HG02588 (cell line): ENCODE measurements at regions not wholly inside any gene's neighbourhood (a gene's known extent, or its start where the extent isn't known, plus 50 kb on each side); places are given as distances from the start of the nearest gene placed in this dataset.

ENCODE experiments used
- ATAC-seq: cut with Tn5 transposase; IDR thresholded peaks from one replicate; pipeline ENCODE4 v1.9.1; 2021; ENCODE audit warnings: mild to moderate bottlenecking, moderate library complexity; ENCODE audit not compliant: unreplicated experiment

DNA sequence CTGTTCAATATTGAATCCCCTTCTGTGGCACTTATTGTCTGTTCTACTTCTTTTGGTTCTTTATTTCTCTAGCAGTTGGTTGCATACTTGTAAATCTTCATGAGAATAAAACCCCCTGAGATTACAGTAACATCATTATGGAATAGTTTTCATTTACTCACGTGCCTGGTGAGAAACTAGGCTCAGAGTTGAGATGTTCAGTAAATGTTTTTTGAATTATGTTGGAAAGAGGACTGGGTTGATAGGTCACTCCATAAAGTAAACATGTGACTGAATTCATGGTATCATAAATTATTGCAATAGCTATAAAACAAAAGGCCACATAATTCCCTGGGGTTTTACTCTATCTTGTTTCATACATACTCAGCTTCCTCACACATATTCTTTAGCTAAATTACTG is 174.2 kb upstream of the C9orf72 start:
- no peak for ATAC-seq

DNA sequence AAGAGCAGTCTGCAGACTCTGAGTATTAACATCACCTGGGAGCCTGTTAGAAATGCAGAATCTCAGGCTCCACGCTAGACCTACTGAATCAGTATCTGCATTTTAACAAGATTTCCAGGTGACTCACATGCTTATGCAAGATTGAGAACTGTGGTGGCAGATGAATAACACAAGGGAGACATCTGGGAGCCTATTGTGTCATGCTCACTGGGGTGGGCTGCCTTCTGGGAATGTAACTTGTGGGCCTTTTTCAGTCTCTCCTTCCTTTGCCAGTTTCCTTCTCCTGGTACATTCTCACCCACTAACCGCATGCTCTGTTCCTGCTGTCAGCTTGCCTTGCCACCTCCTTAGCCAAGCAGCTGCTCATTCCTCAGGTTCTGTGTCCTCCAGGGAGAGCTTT is 176.6 kb upstream of the C9orf72 start:
- ATAC-seq, result no peak

DNA sequence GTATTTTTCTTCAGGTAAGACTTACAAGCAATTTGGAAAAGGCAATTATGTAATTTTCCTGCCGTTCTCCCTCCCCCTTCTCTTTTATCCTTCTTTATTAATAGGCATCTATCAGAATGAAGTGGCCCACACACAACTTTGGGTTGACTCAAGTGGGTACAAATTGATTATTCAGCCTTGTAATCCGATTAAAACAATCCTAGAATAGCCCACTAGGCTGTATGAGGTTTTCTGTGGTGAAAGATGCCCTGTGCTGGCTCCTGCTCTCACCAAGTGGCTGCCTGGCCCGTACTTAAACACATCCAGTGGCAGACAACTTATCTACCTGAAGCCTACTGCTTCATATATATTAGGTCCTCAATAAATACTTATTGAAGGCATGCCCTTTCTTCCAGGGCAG is 177.3 kb upstream of the C9orf72 start:
- ATAC-seq, result no peak

DNA sequence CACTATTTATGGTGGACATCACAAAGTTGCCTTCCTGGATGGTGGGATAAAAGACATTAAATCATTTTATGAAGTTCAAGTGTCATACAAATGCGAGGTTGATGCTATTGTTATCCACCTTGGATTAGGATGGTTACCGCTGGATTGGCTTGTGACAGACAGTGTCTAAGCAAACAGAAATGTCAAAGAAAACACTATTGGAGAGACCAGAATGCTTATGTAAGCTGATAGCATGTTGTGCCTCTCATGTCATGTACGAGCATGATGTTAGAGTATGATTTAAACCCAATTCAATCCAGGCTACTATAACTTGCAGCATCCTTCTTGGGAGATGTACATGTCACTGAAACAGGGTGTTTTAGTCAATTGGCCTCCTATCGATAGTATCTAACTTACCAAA is 178.8 kb upstream of the C9orf72 start:
- no peak for ATAC-seq

DNA sequence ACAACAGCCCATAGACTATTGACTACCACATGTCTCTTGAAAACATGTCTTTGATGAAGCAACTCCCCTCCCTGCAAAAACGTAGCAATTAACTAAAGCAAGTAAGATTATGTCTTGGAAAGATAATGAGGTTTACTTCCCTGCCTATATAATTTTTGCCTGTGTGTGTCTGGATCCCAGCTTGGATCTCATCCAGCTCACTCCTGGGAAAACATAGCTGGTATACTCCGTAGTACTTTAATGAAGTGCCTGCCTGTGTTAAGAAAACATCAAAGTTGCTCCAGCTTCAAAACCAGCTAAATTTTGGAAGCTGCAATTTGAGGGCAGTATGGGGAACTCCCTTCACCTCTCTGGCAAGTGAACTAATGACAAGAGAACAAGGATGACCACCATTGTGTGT is 182.6 kb upstream of the C9orf72 start:
- ATAC-seq, result no peak

DNA sequence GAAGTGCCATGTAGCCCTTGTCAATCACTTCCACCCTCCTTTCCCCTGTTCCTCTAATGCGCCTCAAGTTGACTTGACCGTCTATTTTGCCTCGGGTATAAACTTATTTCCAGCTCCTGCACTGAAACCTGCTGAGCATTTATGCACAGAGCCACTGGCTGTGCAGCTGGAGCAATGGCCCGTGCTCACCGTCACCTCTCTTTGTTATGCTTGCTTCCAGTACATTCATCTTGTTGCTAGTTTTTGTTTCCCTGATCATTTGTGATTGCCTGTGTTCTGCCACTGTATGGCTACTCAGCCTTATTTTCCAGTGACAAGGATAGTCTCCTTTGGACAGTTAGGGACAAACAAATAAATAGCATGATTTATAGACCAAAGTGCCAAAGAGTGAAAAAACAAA is 183.1 kb upstream of the C9orf72 start:
- ATAC-seq, result no peak

DNA sequence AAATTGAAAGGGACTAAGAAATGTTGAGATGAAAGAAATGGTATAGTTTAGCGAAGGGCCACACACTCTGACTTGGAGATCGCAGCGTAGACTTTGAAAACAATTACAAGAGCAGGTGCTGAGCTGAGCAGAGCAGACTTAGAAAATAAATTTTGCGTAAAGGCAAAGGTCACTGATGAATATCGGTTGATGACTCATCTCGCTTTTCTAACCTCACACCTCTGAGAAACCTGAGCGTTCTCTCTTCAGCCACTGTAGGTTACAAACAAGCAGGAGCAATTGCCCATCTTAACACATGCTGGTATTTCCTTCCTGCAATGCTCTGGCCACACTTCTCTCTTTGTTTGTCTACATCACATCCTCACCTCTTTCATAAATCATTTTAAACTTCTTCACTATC is 190.6 kb upstream of the C9orf72 start:
- no peak for ATAC-seq

DNA sequence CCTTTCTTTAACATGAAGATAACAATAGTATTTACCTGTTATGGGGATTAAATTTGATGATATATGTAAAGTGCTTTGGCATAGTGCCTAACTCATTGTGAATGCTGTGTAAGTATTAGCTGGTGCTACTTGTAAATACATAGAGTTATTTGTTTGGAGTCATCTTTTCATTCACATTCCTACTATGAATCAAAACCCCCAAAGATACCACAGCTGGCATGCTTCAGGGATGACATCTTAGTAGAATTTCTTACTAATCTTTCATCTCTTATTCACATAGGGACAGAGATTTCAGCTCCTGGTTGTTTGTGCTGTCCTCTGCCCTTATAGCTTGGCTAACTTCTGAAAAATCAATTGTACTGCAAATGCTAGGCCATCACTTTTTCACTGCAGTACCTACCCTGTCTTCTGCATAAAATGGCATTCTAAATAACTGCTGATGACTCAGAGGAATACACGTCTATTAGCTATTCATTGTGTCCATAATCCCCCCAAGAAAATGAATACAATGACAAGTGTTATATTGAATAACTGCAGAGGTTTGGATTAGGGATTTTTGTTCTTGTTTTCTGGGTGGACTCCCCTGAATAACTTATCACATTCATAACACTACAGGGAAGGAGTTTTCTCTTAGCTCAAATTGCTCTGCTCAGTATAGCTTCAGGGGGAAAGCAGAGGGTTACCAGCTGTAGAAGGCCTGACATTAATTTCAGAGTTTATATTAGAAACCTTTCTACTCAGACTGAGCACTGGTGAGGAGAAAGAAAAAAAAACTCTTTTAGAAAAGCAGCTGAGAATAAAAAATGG is 192.2 kb upstream of the C9orf72 start:
- ATAC-seq, result no peak

DNA sequence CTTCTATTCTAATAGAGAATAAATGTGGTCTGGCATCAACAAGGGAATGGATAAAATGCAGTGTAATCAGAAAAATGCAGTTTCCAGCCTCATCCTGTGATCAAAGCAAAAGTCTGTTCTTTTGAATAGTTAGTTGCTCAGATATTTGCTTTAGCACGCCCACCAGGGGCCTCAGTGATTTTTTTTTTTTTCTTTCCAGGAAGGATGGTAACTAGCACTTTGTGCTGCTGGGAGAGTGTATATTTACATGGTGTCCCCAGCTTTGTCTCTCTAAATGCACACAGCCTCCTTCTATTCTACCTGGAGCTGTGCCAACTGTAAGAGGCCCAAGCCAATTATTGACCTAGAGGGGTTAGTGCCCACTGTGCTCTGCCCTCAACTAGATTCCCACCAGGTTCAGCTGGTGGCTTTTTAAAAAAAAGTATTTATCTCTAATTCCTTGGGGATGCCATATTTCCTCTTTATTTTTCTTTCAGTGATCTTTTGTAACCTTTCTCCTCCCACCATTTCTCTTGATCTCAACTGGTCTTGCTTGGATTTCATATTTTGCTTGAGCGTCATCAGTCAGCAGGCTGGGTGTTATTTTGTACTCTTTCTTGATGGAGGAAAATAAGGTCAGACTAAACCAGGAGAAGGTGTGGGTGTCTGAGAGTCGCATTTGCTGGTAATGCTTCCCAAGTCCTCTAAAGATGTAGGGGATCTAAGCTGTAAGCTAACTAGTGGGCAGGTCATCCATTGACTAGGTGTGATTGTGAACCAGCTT is 193.0 kb upstream of the C9orf72 start:
- no peak for ATAC-seq

DNA sequence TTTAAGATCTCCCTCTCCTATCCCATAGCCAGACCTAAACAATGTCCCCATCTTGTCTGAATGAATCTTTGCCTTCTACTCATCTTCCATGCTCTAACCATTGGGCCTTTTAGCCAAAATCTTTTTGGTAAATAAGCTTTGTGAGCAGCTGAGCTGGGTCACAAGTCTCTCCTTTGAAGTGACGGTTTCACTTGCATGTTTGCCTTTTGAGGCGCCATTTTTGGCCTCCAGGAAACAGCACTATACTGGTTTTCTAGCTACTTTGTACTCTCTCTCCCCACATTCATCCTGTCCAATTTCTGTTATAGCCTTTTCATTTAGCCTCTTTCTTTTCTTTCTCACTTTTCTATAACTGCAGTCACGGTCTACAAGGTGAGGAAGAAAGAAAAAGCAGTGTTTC is 195.5 kb upstream of the C9orf72 start:
- no peak for ATAC-seq

DNA sequence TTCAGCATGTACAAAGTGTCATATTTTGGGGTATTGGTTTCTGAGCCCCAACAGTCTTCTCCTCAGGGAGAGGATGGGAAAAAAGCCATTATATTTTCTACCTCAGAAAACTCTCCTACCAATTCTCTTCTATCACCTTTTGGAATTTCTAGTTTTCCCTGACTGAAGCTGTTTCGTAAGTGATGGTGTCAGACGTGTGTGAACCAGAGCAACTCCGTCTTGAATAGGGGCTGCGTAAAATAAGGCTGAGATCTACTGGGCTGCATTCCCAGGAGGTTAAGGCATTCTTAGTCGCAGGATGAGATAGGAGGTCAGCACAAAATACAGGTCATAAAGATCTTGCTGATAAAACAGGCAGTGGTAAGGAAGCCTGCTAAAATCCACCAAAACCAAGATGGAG is 197.3 kb upstream of the C9orf72 start:
- no peak for ATAC-seq

DNA sequence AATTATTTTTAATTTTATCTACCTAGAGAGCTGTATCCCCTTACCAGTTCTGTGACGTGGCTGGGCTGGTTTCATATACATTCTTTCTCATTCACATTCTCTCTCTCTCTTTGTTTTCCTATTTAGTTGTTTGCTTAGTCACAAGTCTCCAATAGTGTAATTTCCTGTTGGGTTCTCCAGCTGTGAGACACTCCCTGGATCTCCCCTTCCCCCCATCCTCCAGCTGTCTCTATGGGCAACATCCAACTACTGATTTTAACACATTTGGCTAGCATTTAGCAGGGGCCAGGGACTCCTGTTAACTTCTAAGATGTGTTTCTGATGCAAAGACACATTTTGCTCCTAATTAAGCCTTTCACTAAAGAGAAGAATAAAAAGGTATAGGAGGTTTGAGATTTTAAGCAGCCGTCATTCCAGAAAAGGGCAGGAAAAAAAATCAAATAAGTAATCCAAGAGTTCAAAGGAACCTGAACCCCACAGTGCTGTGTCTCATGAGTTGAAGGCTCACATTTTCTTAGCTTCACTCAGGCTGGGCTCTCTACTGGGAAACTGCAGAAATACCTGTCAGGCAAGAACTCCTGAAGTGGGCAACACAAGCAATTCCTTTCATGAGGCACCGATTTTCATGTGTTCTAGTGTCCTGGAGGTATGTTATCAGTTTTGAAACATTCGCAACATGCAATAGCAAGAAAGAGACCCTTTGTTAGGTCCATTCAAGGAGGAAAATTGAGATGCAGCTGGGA is 198.7 kb upstream of the C9orf72 start:
- no peak for ATAC-seq

DNA sequence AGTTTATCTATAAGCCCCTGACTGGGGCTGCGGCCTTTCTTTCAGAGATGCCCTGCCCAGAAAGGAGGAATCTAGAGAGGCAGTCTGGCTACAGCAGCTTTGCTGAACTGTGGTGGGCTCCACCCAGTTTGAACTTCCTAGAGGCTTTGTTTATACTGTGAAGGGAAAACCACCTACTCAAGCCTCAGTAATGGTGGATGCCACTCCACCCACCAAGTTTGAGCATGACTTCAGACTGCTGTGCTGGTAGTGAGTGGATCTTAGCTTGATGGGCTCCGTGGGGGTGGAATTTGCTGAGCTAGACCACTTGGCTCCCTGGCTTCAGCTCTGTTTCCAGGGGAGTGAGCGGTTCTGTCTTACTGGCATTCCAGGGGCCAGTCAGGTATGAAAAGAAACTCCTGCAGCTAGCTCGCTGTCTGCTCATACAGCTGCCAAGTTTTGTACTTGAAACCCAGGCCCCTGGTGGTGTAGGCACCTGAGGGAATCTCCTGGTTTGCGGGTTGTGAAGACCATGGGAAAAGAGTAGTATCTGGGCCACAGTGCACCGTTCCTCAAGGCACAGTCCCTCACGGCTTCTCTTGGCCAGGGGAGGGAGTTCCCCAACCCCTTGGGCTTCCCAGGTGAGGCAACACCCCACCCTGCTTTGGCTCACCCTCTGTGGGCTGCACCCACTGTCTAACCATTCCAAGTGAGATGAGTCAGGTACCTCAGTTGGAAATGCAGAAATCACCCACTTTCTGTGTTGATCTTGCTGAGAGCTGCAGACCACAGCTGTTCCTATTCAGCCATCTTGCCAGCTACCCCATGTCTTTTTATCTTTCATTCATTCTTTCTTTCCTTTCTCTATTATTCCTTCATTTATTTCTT is 211.8 kb upstream of the C9orf72 start:
- ATAC-seq, result peak; percentile 44

DNA sequence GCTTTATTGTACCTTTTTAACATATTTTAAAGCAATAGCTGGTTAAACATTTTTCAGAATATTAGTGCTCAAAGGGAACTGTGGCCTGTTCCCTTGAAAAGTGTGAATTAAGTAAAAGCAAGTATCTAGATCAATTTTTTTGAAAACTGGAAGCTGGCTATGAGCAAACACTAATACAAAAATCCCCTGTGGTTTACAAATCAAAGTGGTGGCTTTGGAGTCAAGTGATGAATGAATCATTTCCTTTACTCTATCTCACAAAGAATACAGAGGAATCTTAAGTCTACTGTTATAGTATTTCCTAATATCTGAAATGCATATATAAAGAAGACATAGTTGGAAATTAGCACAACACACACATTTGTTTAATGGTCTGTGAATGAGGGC is 212.4 kb upstream of the C9orf72 start:
- ATAC-seq, result peak; percentile 78

DNA sequence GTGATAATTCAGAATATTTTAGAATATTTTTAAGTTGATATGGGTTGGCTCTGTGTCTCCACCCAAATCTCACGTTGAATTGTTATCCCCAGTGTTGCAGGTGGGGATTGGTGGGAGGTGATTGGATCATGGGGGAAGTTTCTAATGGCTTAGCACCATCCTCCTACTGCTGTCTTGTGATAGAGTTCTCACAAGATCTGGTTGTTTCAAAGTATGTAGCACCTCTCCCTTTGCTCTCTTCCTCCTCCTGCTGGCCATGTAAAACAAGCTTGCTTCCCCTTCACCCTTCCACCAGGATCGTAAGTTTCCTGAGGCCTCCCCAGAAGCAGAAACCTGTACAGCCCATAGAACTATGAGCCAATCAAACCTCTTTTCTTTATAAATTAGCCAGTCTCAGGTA is 214.6 kb upstream of the C9orf72 start:
- no peak for ATAC-seq

DNA sequence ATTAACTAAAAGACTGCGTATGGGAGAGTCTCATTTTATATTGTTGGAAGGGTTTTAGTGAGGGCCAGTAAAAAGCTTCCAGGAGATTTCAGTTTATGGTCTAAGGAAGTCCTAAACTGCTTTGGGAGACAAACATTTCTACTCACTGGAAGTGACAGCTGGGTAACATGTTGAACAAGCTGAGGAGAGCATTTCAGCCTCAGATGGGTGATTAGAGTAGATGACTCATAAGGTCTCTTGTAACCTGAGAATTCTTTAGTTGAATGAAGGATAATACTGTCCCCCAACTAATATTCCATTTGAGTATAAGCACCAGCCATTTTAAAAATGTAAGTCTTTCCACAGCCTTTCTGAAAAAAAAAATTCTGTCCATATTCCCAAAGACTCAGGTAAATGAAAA is 218.0 kb upstream of the C9orf72 start:
- no peak for ATAC-seq

DNA sequence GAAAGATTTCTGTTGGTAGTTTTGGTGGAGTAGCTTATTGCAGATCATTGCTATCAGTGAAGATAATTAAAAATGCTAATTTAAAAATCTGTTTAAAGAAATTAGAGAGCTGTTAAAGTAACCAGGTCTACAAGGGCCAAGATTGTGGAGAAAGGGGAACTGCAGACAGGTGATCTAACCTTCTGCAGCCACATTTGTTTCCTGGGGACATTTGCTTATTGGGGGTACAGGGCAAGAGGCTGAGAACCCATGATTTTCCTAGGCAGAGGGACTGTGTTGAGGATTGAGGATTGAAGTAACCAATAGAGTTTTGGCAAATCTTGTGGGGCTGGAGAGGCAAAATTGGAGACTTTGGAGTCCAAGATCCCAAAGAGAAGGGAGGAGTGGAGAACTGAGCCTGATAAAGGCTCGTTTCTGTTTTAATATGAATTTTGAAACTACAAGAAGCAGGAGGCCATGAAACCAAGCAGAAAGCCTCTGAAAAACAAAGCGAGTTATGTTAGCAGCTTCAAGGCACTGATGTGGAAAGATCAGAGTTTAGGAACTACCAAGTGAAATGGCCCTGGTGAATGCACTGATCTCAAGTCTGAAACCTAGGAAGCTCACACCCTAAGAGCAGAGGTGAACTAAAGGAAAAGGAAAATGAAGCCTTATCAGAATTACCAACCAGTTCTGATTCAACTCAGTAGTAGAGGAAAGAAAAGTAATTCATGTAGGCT is 219.8 kb upstream of the C9orf72 start:
- ATAC-seq, result no peak

DNA sequence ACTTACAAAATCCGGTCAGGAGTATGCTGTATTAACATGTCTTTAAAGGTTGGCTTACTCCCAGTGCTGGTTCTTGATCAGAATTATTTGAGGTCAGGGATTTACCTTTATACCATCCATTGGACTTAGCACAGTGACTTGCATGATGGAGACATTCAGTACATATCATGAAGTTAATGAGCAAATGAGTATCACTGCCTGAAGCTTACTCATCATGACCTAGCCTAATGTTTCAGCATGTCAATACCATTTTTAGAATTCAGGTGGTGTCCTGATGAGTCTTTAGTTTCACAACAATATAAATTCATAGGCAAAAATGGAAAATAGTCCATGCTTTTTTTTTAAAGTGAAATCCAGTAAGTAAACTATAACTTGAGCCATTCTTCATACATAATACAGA is 226.0 kb upstream of the C9orf72 start:
- no peak for ATAC-seq

DNA sequence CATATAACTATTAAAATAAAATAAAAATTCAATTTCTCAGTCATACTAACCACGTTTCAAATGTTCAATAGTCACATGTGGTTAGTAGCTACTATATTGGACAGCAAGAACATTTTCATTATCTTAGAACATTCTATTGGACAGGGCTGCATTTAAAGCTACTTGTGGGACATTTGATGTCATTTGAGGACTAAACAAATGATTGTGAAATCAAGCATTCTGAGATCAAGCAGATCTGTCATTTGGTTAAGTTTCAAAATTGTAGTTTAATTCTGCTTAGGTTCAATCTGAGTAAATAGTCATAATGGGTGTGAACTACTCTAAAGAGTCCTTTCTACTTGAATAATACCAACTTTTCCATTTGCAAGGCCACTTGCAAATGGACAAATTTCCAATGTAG is 226.9 kb upstream of the C9orf72 start:
- ATAC-seq, result no peak

DNA sequence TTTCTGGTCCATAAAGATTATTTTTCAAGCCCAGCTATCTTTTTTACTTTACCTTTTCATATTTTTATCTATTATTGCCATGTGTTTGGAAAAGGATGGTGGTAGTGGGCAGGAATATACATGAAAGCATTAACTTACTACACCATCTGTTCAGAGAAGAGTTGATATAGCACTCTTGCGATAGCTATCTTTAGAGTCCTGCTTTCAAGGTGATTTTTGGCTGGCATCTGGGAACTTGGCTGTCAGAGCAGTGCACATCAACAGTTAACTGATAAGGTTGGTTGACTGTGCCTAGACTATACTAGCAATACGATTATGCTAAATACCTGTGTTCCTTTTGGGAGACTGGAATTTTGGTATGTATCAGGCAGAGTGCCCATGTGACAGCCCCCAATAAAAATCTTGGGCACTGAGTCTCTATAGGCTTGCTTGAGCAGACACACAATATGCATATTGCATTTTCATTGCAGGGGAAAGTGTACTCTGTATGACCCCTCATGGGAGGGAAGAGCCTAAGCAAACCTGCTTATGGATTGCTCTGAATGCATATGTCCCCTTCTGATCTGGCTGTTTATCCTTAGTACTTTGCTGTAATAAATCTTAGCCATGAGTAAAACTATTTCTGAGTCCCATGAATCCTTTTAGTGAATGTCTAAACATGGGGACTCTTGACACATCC is 227.6 kb upstream of the C9orf72 start:
- no peak for ATAC-seq
